B cell (primary cell): ENCODE measurements at regions not wholly inside any gene's neighbourhood (a gene's known extent, or its start where the extent isn't known, plus 50 kb on each side); places are given as distances from the start of the nearest gene placed in this dataset.
"Not testable (repeated sequence)": the region's sequence is repeated elsewhere in the genome, so short reads cannot be mapped to it uniquely, and the experiment has no call there.

Source experiments
- ATAC-seq: fragments of 200-7000 bp; cut with Tn5 transposase; one replicate; pipeline ENCODE4 v1.10.0; 2021; ENCODE audit warnings: low read depth, mild to moderate bottlenecking, moderate number of reproducible peaks, moderate library complexity
- CTCF ChIA-PET: fragments of 350-600 bp; sonication (Branson Sonifier 250); formaldehyde crosslinking; loops from one replicate; lab custom pipeline; 2021; ENCODE audit warnings: antibody characterized with exemption, inconsistent platforms; lab: Charles Lee
- POLR2A ChIA-PET: fragments of 350-600 bp; sonication (Branson Sonifier 250); formaldehyde crosslinking; loops from one replicate; lab custom pipeline; 2021; ENCODE audit warnings: antibody characterized with exemption; lab: Charles Lee
- DNase-seq: peaks from one replicate; pipeline ENCODE4 v3.0.0; 2013
- H2AFZ ChIP-seq: 2 replicates; pipeline ENCODE4 v1.6.1; 2012; ENCODE audit warnings: mild to moderate bottlenecking, low read depth, low read length; ENCODE audit not compliant: insufficient read depth, poor library complexity, severe bottlenecking
- H3K27ac ChIP-seq, 2 donors: 1 replicate in 1 of 2; 2 replicates in 1 of 2; pipeline ENCODE4 v1.5.1; 2012 to 2013; ENCODE audit warnings: low read length in 2 of 2, mild to moderate bottlenecking in 2 of 2, moderate library complexity in 1 of 2
- H3K27me3 ChIP-seq, 4 experiments: fragments of 200-600 bp in 1 of 4; sonication (generic) in 1 of 4; replicated peaks in 1 of 4; 1 replicate in 2 of 4; 2 replicates in 2 of 4; pipeline versions ENCODE4 v1.6.1 to v1.7.0; 2013 to 2016; ENCODE audit warnings: low read length in 3 of 4, mild to moderate bottlenecking in 2 of 4, mixed read lengths in 1 of 4, moderate library complexity in 1 of 4; ENCODE audit not compliant: insufficient read depth in 4 of 4, control insufficient read depth in 3 of 4; ENCODE audit errors: control extremely low read depth in 1 of 4
- H3K36me3 ChIP-seq, 2 experiments: replicated peaks in 1 of 2; 1 replicate in 1 of 2; 2 replicates in 1 of 2; pipeline versions ENCODE4 v1.6.1 to v1.7.1; 2013; ENCODE audit warnings: low read length in 1 of 2; ENCODE audit not compliant: insufficient read depth in 2 of 2, control insufficient read depth in 1 of 2; ENCODE audit errors: control extremely low read depth in 1 of 2, extremely low read depth in 1 of 2
- H3K4me1 ChIP-seq, 2 donors: fragments of 200-600 bp in 1 of 2; sonication (generic) in 1 of 2; 1 replicate in 1 of 2; 2 replicates in 1 of 2; pipeline versions ENCODE4 v1.5.1 to v1.6.1; 2013 to 2017; ENCODE audit warnings: low read length in 2 of 2; ENCODE audit not compliant: control insufficient read depth in 2 of 2, insufficient read depth in 2 of 2
- H3K4me2 ChIP-seq: replicated peaks from 2 replicates; pipeline ENCODE3; 2012; ENCODE audit warnings: mild to moderate bottlenecking, low read depth, low read length; ENCODE audit not compliant: poor library complexity, severe bottlenecking
- H3K4me3 ChIP-seq, 5 experiments: fragments of 200-600 bp in 1 of 5; sonication (generic) in 1 of 5; 1 replicate in 3 of 5; 2 replicates in 2 of 5; pipeline versions ENCODE4 v1.5.1 to v1.7.0; 2011 to 2016; ENCODE audit warnings: low read length in 4 of 5, mild to moderate bottlenecking in 4 of 5, low read depth in 2 of 5, control low read depth in 1 of 5, moderate library complexity in 1 of 5; ENCODE audit not compliant: insufficient read depth in 1 of 5; ENCODE audit errors: control extremely low read depth in 1 of 5, extremely low read depth in 1 of 5
- H3K79me2 ChIP-seq: fragments of 200-600 bp; sonication (generic); one replicate; pipeline ENCODE4 v1.6.0; 2016; ENCODE audit warnings: low read length; ENCODE audit not compliant: control insufficient read depth, insufficient read depth
- H3K9ac ChIP-seq: fragments of 200-600 bp; sonication (generic); 2 replicates; pipeline ENCODE4 v1.6.1; 2017; ENCODE audit warnings: mild to moderate bottlenecking, low read length, moderate library complexity
- H3K9me3 ChIP-seq, 3 donors: one replicate each; pipeline versions ENCODE4 v1.6.1 to v1.7.1; 2013; ENCODE audit warnings: low read length in 2 of 3; ENCODE audit not compliant: control insufficient read depth in 2 of 3, insufficient read depth in 1 of 3; ENCODE audit errors: control extremely low read depth in 1 of 3
- H4K20me1 ChIP-seq: 2 replicates; pipeline ENCODE4 v1.6.0; 2012; ENCODE audit warnings: mild to moderate bottlenecking, low read length; ENCODE audit not compliant: insufficient read depth, control insufficient read depth, poor library complexity, severe bottlenecking
- H3K27ac Mint-ChIP-seq: one replicate; pipeline ENCODE4 v1.8.0; 2021; ENCODE audit warnings: mixed read lengths
- H3K27me3 Mint-ChIP-seq: one replicate; pipeline ENCODE4 v1.8.0; 2021; ENCODE audit warnings: mixed read lengths
- H3K4me1 Mint-ChIP-seq: one replicate; pipeline ENCODE4 v1.8.0; 2021; ENCODE audit warnings: mixed read lengths
- H3K4me3 Mint-ChIP-seq: one replicate; pipeline ENCODE4 v1.8.0; 2021; ENCODE audit warnings: mixed read lengths
- H3K9me3 Mint-ChIP-seq: one replicate; pipeline ENCODE4 v1.8.0; 2022; ENCODE audit warnings: mixed read lengths; ENCODE audit not compliant: insufficient read depth
- CTCF ChIP-seq: fragments of 200-600 bp; IDR thresholded peaks from one replicate; pipeline ENCODE4 v1.8.0; 2022; ENCODE audit warnings: antibody characterized with exemption, mild to moderate bottlenecking
- EZH2 ChIP-seq: IDR thresholded peaks from 2 replicates; pipeline ENCODE4 v1.6.1; 2012; ENCODE audit warnings: borderline replicate concordance, low read depth, mild to moderate bottlenecking, moderate library complexity, low read length; ENCODE audit not compliant: insufficient read depth, poor library complexity, severe bottlenecking
- WGBS: methylation state at CpG from one replicate; pipeline ENCODE4 v1.1.5; 2013; ENCODE audit warnings: missing lambda C conversion rate; ENCODE audit not compliant: insufficient coverage; 5-methylcytosine and 5-hydroxymethylcytosine counted together
- intact Hi-C: fragments of 100-400 bp; cut with micrococcal nuclease; formaldehyde crosslinking; loops from one replicate; pipeline ENCODE4 v1.10.0; 2022

DNA sequence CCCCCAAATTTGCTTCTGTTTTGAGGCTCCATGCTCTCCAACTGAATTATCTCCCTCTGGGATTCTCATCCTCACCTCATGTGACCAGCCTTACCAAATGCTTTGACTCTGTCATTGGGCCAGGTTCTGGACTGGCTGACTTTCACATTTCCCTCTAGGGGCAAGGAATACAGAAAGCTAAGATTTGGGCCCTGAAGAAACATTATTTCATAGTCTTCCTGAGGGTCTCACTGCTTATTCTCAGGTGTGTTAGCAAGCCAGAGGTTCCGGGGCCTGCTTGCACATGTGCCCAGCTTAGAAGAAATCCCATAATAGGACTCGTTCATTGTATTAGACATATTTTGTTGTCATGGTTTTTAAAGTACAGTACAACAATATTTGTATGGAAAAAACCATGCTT, 62.6 kb upstream of the TEX13D start:
- H3K27me3 ChIP-seq, result no peaks in the 10 kb centered on the region
- intact Hi-C loops, result no loop called here
- no peak overlapping the region for H3K4me2 ChIP-seq
- H3K79me2 ChIP-seq, result no peaks in the 10 kb centered on the region
- Mint-ChIP-seq H3K9me3 (no peaks in the 10 kb centered on the region), H3K27me3 (no peaks in the 10 kb centered on the region), H3K4me1 (no peaks in the 10 kb centered on the region), H3K27ac (no peak overlapping the region), H3K4me3 (no peak overlapping the region)
- ChIA-PET POLR2A (no interaction called here), CTCF (no interaction called here)
- H3K27ac ChIP-seq, result no peak overlapping the region
- no peaks in the 10 kb centered on the region for H3K9me3 ChIP-seq
- DNase-seq, result no peak
- H2AFZ ChIP-seq, result no peak overlapping the region
- H4K20me1 ChIP-seq, result no peaks in the 10 kb centered on the region
- no peak overlapping the region for H3K4me3 ChIP-seq
- H3K9ac ChIP-seq, result no peak overlapping the region
- no peaks in the 10 kb centered on the region for H3K36me3 ChIP-seq
- no peaks in the 10 kb centered on the region for H3K4me1 ChIP-seq
- TF ChIP-seq EZH2 (no peak), CTCF (no peak)
- ATAC-seq, result no peak
- no CpG with 5 or more reads among the region's 2 CpGs for WGBS

GRCh38 chrX:124271599-124271998, 60.9 kb upstream of the TEX13D start:
- H3K36me3 ChIP-seq, H3K27ac ChIP-seq, ATAC-seq, H3K4me1 ChIP-seq, H3K27ac Mint-ChIP-seq, H3K4me1 Mint-ChIP-seq, H2AFZ ChIP-seq, H3K9me3 ChIP-seq, H3K27me3 ChIP-seq, H3K9me3 Mint-ChIP-seq, H4K20me1 ChIP-seq, DNase-seq, intact Hi-C loops, POLR2A ChIA-PET, H3K4me2 ChIP-seq, H3K9ac ChIP-seq, H3K79me2 ChIP-seq, H3K27me3 Mint-ChIP-seq, H3K4me3 ChIP-seq, H3K4me3 Mint-ChIP-seq, CTCF ChIA-PET: not testable (repeated sequence)
